GM06990 (cell line): ENCODE measurements at regions not wholly inside any gene's neighbourhood (a gene's known extent, or its start where the extent isn't known, plus 50 kb on each side); places are given as distances from the start of the nearest gene placed in this dataset.

Experiments
- DNase-seq: peaks from one replicate; pipeline ENCODE4 v3.0.0-alpha.2; 2011; ENCODE audit not compliant: insufficient read length; ENCODE audit errors: extremely low read depth
- H3K27me3 ChIP-seq: replicated peaks from 2 replicates; pipeline ENCODE4 v1.6.0; 2011; ENCODE audit warnings: low read length; ENCODE audit not compliant: control insufficient read depth, insufficient read depth
- H3K36me3 ChIP-seq: 2 replicates; pipeline ENCODE4 v1.5.1; 2011; ENCODE audit warnings: low read length; ENCODE audit not compliant: control insufficient read depth, insufficient read depth
- H3K4me3 ChIP-seq: replicated peaks from 2 replicates; pipeline ENCODE4 v1.5.1; 2011; ENCODE audit warnings: low read depth, mild to moderate bottlenecking, control low read depth, low read length
- CTCF ChIP-seq: IDR thresholded peaks from 2 replicates; pipeline ENCODE4 v1.5.1; 2011; ENCODE audit warnings: low read length, control low read depth, mild to moderate bottlenecking, inconsistent platforms; ENCODE audit not compliant: insufficient read depth, poor library complexity, severe bottlenecking

- Histone ChIP-seq H3K4me3 (no peak overlapping the region), H3K36me3 (no peaks in the 10 kb centered on the region), H3K27me3 (no peaks in the 10 kb centered on the region)
- no peak for DNase-seq
- no peak for TF ChIP-seq CTCF
Measured at GRCh38 chr5:124692950-124693349, 53.5 kb downstream of the ZNF608 start.

- no peak for TF ChIP-seq CTCF
- Histone ChIP-seq H3K4me3 (no peak overlapping the region), H3K36me3 (no peaks in the 10 kb centered on the region), H3K27me3 (no peaks in the 10 kb centered on the region)
- DNase-seq, result no peak
Measured at GRCh38 chr5:124692324-124692723, 54.1 kb downstream of the ZNF608 start.

- no peak for TF ChIP-seq CTCF
- no peak overlapping the region for H3K4me3 ChIP-seq
- DNase-seq, result no peak
- no peaks in the 10 kb centered on the region for H3K27me3 ChIP-seq
- no peaks in the 10 kb centered on the region for H3K36me3 ChIP-seq
Measured at GRCh38 chr5:124689653-124690052, 56.8 kb downstream of the ZNF608 start.

- H3K27me3 ChIP-seq, result no peaks in the 10 kb centered on the region
- no peak overlapping the region for H3K4me3 ChIP-seq
- no peak for TF ChIP-seq CTCF
- H3K36me3 ChIP-seq, result no peaks in the 10 kb centered on the region
- DNase-seq, result no peak
Measured at GRCh38 chr5:124686239-124687004, 60.0 kb downstream of the ZNF608 start.

GRCh38 chr5:124685404-124685930, 61.0 kb downstream of the ZNF608 start:
- no peaks in the 10 kb centered on the region for H3K27me3 ChIP-seq
- no peaks in the 10 kb centered on the region for H3K36me3 ChIP-seq
- TF ChIP-seq CTCF, result no peak
- no peak overlapping the region for H3K4me3 ChIP-seq
- DNase-seq, result no peak
